CD4-positive, alpha-beta memory T cell (primary cell): ENCODE measurements at regions not wholly inside any gene's neighbourhood (a gene's known extent, or its start where the extent isn't known, plus 50 kb on each side); places are given as distances from the start of the nearest gene placed in this dataset.

Experiments used
- CTCF ChIA-PET: fragments of 350-600 bp; sonication (Branson Sonifier 250); formaldehyde crosslinking; loops from one replicate; lab custom pipeline; 2021; ENCODE audit warnings: inconsistent platforms; ENCODE audit not compliant: partially characterized antibody; lab: Charles Lee
- POLR2A ChIA-PET: fragments of 350-600 bp; sonication (Branson Sonifier 250); formaldehyde crosslinking; loops from one replicate; lab custom pipeline; 2021; ENCODE audit not compliant: partially characterized antibody; lab: Charles Lee
- DNase-seq, 5 donors: peaks; one replicate each; pipeline versions ENCODE4 v3.0.0 to v3.0.0-alpha.2; 2020 to 2022; ENCODE audit warnings: mixed read lengths in 1 of 5
- H3K27ac ChIP-seq: one replicate; pipeline ENCODE4 v1.7.0; 2013; ENCODE audit warnings: low read depth, low read length
- H3K27me3 ChIP-seq: 2 replicates; pipeline ENCODE4 v1.7.0; 2013; ENCODE audit warnings: mild to moderate bottlenecking, low read length, moderate library complexity; ENCODE audit not compliant: insufficient read depth
- H3K36me3 ChIP-seq: 2 replicates; pipeline ENCODE4 v1.7.0; 2013; ENCODE audit warnings: mild to moderate bottlenecking, low read length, moderate library complexity; ENCODE audit not compliant: insufficient read depth
- H3K4me1 ChIP-seq: 2 replicates; pipeline ENCODE4 v1.7.0; 2013; ENCODE audit warnings: mild to moderate bottlenecking, low read length, moderate library complexity; ENCODE audit not compliant: insufficient read depth
- H3K4me3 ChIP-seq, 2 donors: one replicate each; pipeline ENCODE4 v1.7.0; 2013; ENCODE audit warnings: low read length in 2 of 2, mild to moderate bottlenecking in 1 of 2
- H3K9me3 ChIP-seq, 2 donors: one replicate each; pipeline ENCODE4 v1.7.0; 2013; ENCODE audit warnings: low read length in 2 of 2, control low read depth in 1 of 2; ENCODE audit not compliant: control insufficient read depth in 1 of 2
- H3K27ac Mint-ChIP-seq, 7 donors: one replicate each; pipeline ENCODE4 v1.8.0; 2020 to 2021; ENCODE audit warnings: mixed read lengths in 7 of 7, mild to moderate bottlenecking in 6 of 7, inconsistent platforms in 3 of 7, moderate library complexity in 3 of 7
- H3K27me3 Mint-ChIP-seq, 2 donors: one replicate each; pipeline ENCODE4 v1.8.0; 2020 to 2021; ENCODE audit warnings: mixed read lengths in 2 of 2
- H3K36me3 Mint-ChIP-seq, 2 donors: one replicate each; pipeline ENCODE4 v1.8.0; 2020 to 2021; ENCODE audit warnings: mixed read lengths in 2 of 2, inconsistent platforms in 1 of 2, mild to moderate bottlenecking in 1 of 2
- H3K4me1 Mint-ChIP-seq, 4 donors: one replicate each; pipeline ENCODE4 v1.8.0; 2020 to 2021; ENCODE audit warnings: mixed read lengths in 4 of 4, mild to moderate bottlenecking in 1 of 4
- H3K4me3 Mint-ChIP-seq, 8 donors: one replicate each; pipeline ENCODE4 v1.8.0; 2020 to 2021; ENCODE audit warnings: mixed read lengths in 8 of 8, mild to moderate bottlenecking in 7 of 8, moderate library complexity in 6 of 8, inconsistent platforms in 3 of 8
- H3K9me3 Mint-ChIP-seq, 8 donors: one replicate each; pipeline ENCODE4 v1.8.0; 2020 to 2021; ENCODE audit warnings: mixed read lengths in 8 of 8, mild to moderate bottlenecking in 5 of 8, inconsistent platforms in 3 of 8, moderate library complexity in 1 of 8
- intact Hi-C: fragments of 100-400 bp; cut with micrococcal nuclease; formaldehyde crosslinking; loops from one replicate; pipeline ENCODE4 v1.15.1; 2023

DNA sequence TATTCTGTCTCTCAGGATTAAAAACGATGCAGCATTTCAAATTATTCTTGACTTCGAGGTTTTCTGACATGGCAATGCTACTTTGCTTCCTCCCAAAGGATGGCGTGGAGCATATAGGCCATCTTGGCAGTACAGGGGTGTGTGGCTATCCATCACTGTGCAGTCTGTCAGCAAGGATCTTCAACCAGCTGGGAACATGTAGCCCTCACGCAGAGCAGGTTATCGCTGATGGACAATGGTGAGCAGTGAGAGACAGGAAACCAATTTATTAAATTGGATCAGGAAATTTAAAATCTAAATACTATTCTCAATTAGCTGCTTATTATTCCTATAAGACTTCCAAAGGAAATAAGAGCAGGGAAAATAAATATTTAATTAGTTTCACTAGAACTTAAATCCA lies 615.3 kb downstream of the OTOL1 start:
- POLR2A ChIA-PET = no interaction called here

DNA sequence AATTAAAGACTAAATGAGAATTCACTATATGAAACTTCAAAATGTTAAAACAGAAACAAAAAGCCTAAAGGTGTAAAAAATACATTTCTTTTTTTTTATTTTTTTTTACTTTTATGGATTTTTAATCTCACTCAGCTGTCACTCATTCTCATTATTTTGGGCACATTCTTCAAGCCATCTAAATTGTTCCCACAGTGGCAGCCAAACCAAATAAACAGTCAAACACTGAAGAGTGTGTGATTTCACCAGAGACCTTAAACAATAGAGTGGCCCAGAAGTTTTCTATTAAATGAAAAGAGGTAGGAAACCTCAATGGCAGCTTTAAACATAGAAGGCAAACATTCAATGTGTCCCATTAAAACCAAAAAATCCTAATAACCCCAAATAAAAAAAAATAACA lies 616.1 kb downstream of the OTOL1 start:
- intact Hi-C loops = no loop called here
- no peaks in the 10 kb centered on the region for H3K27me3 Mint-ChIP-seq
- CTCF ChIA-PET = no interaction called here

More for the DNA sequence above, 615.3 kb downstream of the OTOL1 start:
- Mint-ChIP-seq H3K36me3 (no peaks in the 10 kb centered on the region), H3K27ac (no peak overlapping the region), H3K4me3 (no peak overlapping the region), H3K27me3 (no peaks in the 10 kb centered on the region), H3K4me1 (no peaks in the 10 kb centered on the region), H3K9me3 (peaks cover 0 to 11% (median 1%) of the 10 kb centered on the region in 8 donors)
- Histone ChIP-seq H3K4me1 (no peaks in the 10 kb centered on the region), H3K27me3 (no peaks in the 10 kb centered on the region), H3K9me3 (no peaks in the 10 kb centered on the region), H3K36me3 (no peaks in the 10 kb centered on the region), H3K27ac (no peak overlapping the region), H3K4me3 (no peak overlapping the region)
- no peak for DNase-seq
- CTCF ChIA-PET = no interaction called here
- intact Hi-C loops = no loop called here

DNA sequence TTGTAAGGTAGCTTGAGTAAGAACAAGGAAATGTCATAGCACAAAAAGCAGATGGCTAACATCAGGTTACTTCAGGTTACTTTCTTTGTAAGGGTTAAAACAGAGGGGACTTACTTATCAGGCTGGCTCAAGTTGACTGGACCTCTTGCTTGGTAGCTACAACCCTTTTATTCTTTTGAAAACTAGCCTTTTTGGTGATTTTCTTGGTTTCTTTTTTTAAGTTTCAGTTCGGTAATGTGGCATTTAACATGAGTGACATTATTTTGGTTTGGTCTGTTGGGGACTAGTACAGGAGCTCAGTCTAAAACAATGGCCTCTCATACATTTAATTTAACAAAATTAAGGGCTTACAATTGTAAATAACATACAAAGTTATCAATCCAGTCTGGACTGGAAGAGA lies 621.4 kb downstream of the OTOL1 start:
- CTCF ChIA-PET = no interaction called here

More for the DNA sequence above, 616.1 kb downstream of the OTOL1 start:
- H3K36me3 Mint-ChIP-seq = no peaks in the 10 kb centered on the region
- Histone ChIP-seq H3K9me3 (no peaks in the 10 kb centered on the region), H3K36me3 (no peaks in the 10 kb centered on the region), H3K4me1 (no peaks in the 10 kb centered on the region), H3K27me3 (no peaks in the 10 kb centered on the region), H3K4me3 (no peak overlapping the region), H3K27ac (no peak overlapping the region)
- H3K27ac Mint-ChIP-seq = no peak overlapping the region
- H3K9me3 Mint-ChIP-seq = peaks cover 0 to 12% (median 1%) of the 10 kb centered on the region in 8 donors
- DNase-seq = no peak
- no peaks in the 10 kb centered on the region for H3K4me1 Mint-ChIP-seq
- no peak overlapping the region for H3K4me3 Mint-ChIP-seq
- POLR2A ChIA-PET = no interaction called here

DNA sequence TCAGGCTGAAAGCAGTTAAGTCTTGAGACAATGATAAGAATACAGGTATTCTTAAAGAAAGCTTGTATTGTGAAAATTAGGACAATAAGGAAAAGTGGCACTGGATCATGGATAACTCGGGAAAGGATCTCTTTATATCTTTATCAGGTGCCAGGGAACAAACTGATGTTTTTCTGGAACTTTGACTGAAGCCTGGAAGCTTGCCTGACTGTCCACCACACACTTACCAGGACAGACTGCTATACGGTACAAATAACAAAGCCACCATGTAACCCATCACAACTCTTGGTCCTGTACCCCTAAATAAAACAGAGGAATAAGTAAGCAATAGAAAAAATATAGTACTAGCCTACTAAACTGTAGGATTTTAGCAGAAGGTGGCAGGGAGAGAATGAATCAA lies 623.0 kb downstream of the OTOL1 start:
- CTCF ChIA-PET = no interaction called here
- H3K9me3 Mint-ChIP-seq = peaks cover 0 to 19% (median 6%) of the 10 kb centered on the region in 8 donors
- Histone ChIP-seq H3K4me3 (no peak overlapping the region), H3K27me3 (no peaks in the 10 kb centered on the region), H3K4me1 (no peaks in the 10 kb centered on the region), H3K27ac (no peak overlapping the region), H3K9me3 (no peaks in the 10 kb centered on the region), H3K36me3 (no peaks in the 10 kb centered on the region)
- POLR2A ChIA-PET = no interaction called here
- no peak for DNase-seq
- no peak overlapping the region for H3K27ac Mint-ChIP-seq
- no peaks in the 10 kb centered on the region for H3K27me3 Mint-ChIP-seq
- no peak overlapping the region for H3K4me3 Mint-ChIP-seq
- H3K36me3 Mint-ChIP-seq = no peaks in the 10 kb centered on the region
- intact Hi-C loops = no loop called here
- H3K4me1 Mint-ChIP-seq = no peaks in the 10 kb centered on the region

More for the DNA sequence above, 621.4 kb downstream of the OTOL1 start:
- H3K27ac ChIP-seq = no peak overlapping the region
- intact Hi-C loops = no loop called here
- Mint-ChIP-seq H3K4me1 (no peaks in the 10 kb centered on the region), H3K4me3 (no peak overlapping the region), H3K27me3 (no peaks in the 10 kb centered on the region), H3K27ac (no peak overlapping the region), H3K9me3 (peaks cover 0 to 15% (median 5%) of the 10 kb centered on the region in 8 donors), H3K36me3 (no peaks in the 10 kb centered on the region)
- H3K36me3 ChIP-seq = no peaks in the 10 kb centered on the region
- no peaks in the 10 kb centered on the region for H3K4me1 ChIP-seq
- no peak overlapping the region for H3K4me3 ChIP-seq
- no peaks in the 10 kb centered on the region for H3K9me3 ChIP-seq
- POLR2A ChIA-PET = no interaction called here
- no peak for DNase-seq
- H3K27me3 ChIP-seq = no peaks in the 10 kb centered on the region

DNA sequence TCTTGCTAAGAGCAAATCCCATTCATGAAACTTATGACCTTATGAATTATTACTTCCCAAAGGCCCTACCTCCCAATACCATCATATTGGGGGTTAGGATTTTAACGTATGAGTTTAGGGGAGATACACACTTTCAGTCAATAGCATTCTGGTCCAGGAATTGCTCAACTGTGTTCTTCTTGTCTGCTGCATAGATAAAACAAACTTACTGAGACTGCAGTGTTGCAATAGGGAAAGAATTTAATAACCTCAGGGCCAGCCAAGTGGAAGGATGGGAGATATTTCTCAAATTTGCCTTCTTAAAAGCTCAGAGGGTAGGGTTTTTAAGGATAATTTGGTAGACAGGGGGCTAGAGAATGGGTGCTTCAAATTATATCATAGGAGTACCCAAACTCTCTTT lies 625.8 kb downstream of the OTOL1 start:
- no peaks in the 10 kb centered on the region for H3K4me1 ChIP-seq
- no peaks in the 10 kb centered on the region for H3K27me3 ChIP-seq
- no peak overlapping the region for H3K27ac ChIP-seq
- ChIA-PET CTCF (no interaction called here), POLR2A (no interaction called here)
- DNase-seq = no peak
- H3K4me3 Mint-ChIP-seq = no peak overlapping the region
- no peaks in the 10 kb centered on the region for H3K36me3 Mint-ChIP-seq
- intact Hi-C loops = no loop called here
- H3K9me3 ChIP-seq = no peaks in the 10 kb centered on the region
- H3K4me1 Mint-ChIP-seq = no peaks in the 10 kb centered on the region
- no peak overlapping the region for H3K27ac Mint-ChIP-seq
- H3K27me3 Mint-ChIP-seq = no peaks in the 10 kb centered on the region
- H3K36me3 ChIP-seq = no peaks in the 10 kb centered on the region
- H3K9me3 Mint-ChIP-seq = peaks cover 0 to 15% (median 5%) of the 10 kb centered on the region in 8 donors
- no peak overlapping the region for H3K4me3 ChIP-seq

DNA sequence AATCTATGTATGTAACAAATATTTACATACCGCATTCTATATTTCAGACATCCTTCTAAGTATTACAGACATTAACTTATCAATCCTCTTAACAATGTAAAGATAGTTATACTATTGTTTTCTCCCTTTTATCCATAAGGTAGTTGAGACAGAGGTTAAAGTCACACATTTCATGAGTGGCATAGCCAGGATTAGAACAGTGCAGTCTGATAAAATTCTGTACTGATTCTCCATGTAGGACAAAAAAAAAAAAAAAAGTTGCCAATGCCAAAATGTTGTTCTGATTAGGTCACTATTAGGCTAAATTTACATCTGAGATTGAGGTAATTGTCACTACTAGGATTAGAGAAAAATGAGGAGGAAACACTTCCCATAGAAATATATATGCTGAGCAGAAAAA lies 629.2 kb downstream of the OTOL1 start:
- POLR2A ChIA-PET = no interaction called here
- Histone ChIP-seq H3K4me1 (no peaks in the 10 kb centered on the region), H3K27me3 (no peaks in the 10 kb centered on the region), H3K9me3 (no peaks in the 10 kb centered on the region), H3K27ac (no peak overlapping the region), H3K36me3 (no peaks in the 10 kb centered on the region), H3K4me3 (no peak overlapping the region)
- intact Hi-C loops = no loop called here
- Mint-ChIP-seq H3K9me3 (peaks cover 0 to 12% (median 5%) of the 10 kb centered on the region in 8 donors), H3K4me1 (no peaks in the 10 kb centered on the region), H3K27ac (no peak overlapping the region), H3K27me3 (no peaks in the 10 kb centered on the region), H3K36me3 (no peaks in the 10 kb centered on the region), H3K4me3 (no peak overlapping the region)
- CTCF ChIA-PET = no interaction called here
- no peak for DNase-seq

DNA sequence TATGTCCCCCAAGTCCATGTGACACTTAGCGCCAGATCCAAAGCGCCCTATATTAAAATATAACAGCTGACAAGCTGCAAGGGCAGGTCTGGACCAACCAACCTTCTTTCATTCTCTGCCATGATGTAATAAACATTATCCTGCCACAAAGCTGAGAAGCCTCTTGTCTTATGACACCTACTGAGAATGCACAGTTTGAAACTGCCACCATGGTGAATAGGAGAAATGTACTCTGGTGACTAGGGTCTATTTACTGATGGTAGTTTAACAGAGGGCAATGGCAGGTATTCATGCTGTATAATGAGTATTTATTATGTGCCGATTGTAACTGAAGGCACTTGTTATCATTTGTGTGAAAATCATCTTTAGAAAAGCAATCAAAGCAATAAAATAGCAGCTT lies 634.0 kb downstream of the OTOL1 start:
- no peak overlapping the region for H3K4me3 Mint-ChIP-seq
- Histone ChIP-seq H3K4me1 (no peaks in the 10 kb centered on the region), H3K27me3 (no peaks in the 10 kb centered on the region), H3K27ac (no peak overlapping the region), H3K9me3 (no peaks in the 10 kb centered on the region), H3K4me3 (no peak overlapping the region), H3K36me3 (no peaks in the 10 kb centered on the region)
- H3K9me3 Mint-ChIP-seq = peaks cover 0 to 6% (median 0%) of the 10 kb centered on the region in 8 donors
- no peaks in the 10 kb centered on the region for H3K36me3 Mint-ChIP-seq
- intact Hi-C loops = no loop called here
- ChIA-PET POLR2A (no interaction called here), CTCF (no interaction called here)
- no peaks in the 10 kb centered on the region for H3K4me1 Mint-ChIP-seq
- no peaks in the 10 kb centered on the region for H3K27me3 Mint-ChIP-seq
- no peak for DNase-seq
- H3K27ac Mint-ChIP-seq = no peak overlapping the region

DNA sequence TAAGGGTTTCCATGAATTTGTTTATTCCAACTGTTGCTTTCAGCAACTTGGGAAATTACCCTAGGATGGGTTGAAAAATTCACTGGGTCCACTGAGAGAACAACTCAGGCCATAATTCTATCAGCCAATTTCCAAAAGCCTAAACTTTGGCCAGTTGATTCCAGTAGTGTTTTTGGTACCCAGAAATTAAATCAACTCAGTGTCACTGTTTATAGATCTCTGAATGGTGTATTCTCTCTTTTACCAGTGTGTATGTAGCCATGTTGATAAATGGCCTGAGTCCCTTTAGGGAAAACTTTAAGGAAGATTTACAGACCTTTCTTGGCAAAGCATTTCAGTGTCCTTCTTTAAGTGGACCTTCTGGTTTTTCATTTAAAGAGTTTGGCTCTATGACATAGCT lies 636.4 kb downstream of the OTOL1 start:
- Mint-ChIP-seq H3K4me3 (no peak overlapping the region), H3K27ac (no peak overlapping the region), H3K36me3 (no peaks in the 10 kb centered on the region), H3K4me1 (no peaks in the 10 kb centered on the region), H3K27me3 (no peaks in the 10 kb centered on the region), H3K9me3 (peaks cover 0 to 8% (median 4%) of the 10 kb centered on the region in 8 donors)
- POLR2A ChIA-PET = no interaction called here
- Histone ChIP-seq H3K27me3 (no peaks in the 10 kb centered on the region), H3K27ac (no peak overlapping the region), H3K9me3 (no peaks in the 10 kb centered on the region), H3K4me3 (no peak overlapping the region), H3K4me1 (no peaks in the 10 kb centered on the region), H3K36me3 (no peaks in the 10 kb centered on the region)
- CTCF ChIA-PET = no interaction called here
- no peak for DNase-seq
- intact Hi-C loops = no loop called here
